Osteocyte (in vitro differentiated cells): ENCODE measurements at regions not wholly inside any gene's neighbourhood (a gene's known extent, or its start where the extent isn't known, plus 50 kb on each side); places are given as distances from the start of the nearest gene placed in this dataset.

ENCODE experiments used
- DNase-seq: peaks from one replicate; pipeline ENCODE4 v3.0.0; 2021; ENCODE audit warnings: mixed read lengths; ENCODE audit not compliant: unreplicated experiment; ENCODE audit errors: extremely low spot score
- H3K27ac Mint-ChIP-seq: one replicate; pipeline ENCODE4 v1.8.0; 2021; ENCODE audit warnings: mild to moderate bottlenecking, mixed read lengths; ENCODE audit not compliant: unreplicated experiment
- H3K27me3 Mint-ChIP-seq: one replicate; pipeline ENCODE4 v1.8.0; 2021; ENCODE audit warnings: mixed read lengths; ENCODE audit not compliant: unreplicated experiment
- H3K36me3 Mint-ChIP-seq: one replicate; pipeline ENCODE4 v1.8.0; 2021; ENCODE audit warnings: mixed read lengths; ENCODE audit not compliant: unreplicated experiment
- H3K4me1 Mint-ChIP-seq: one replicate; pipeline ENCODE4 v1.8.0; 2021; ENCODE audit warnings: mixed read lengths; ENCODE audit not compliant: unreplicated experiment
- H3K4me3 Mint-ChIP-seq: one replicate; pipeline ENCODE4 v1.8.0; 2021; ENCODE audit warnings: mild to moderate bottlenecking, moderate library complexity, mixed read lengths; ENCODE audit not compliant: unreplicated experiment
- H3K9me3 Mint-ChIP-seq: one replicate; pipeline ENCODE4 v1.8.0; 2021; ENCODE audit warnings: mixed read lengths; ENCODE audit not compliant: unreplicated experiment
- CTCF ChIP-seq: fragments of 200-600 bp; sonication (generic); IDR thresholded peaks from 2 replicates; pipeline ENCODE4 v1.5.0; 2021; ENCODE audit warnings: antibody characterized with exemption, mild to moderate bottlenecking, moderate library complexity

- Mint-ChIP-seq H3K9me3 (peaks cover 6% of the 10 kb centered on the region), H3K4me3 (no peak overlapping the region), H3K36me3 (no peaks in the 10 kb centered on the region), H3K27ac (no peak overlapping the region), H3K27me3 (no peaks in the 10 kb centered on the region), H3K4me1 (no peaks in the 10 kb centered on the region)
- no peak for TF ChIP-seq CTCF
- DNase-seq: no peak
Measured at GRCh38 chr17:34773036-34773435, 188.2 kb downstream of the CCT6B start.

GRCh38 chr17:34771891-34772290 lies 189.4 kb downstream of the CCT6B start:
- Mint-ChIP-seq H3K27me3 (no peaks in the 10 kb centered on the region), H3K4me3 (no peak overlapping the region), H3K36me3 (no peaks in the 10 kb centered on the region), H3K27ac (no peak overlapping the region), H3K9me3 (peaks cover under 1% of the 10 kb centered on the region), H3K4me1 (no peaks in the 10 kb centered on the region)
- no peak for TF ChIP-seq CTCF
- no peak for DNase-seq

GRCh38 chr17:34770586-34770985 lies 190.7 kb downstream of the CCT6B start:
- Mint-ChIP-seq H3K27me3 (no peaks in the 10 kb centered on the region), H3K4me1 (no peaks in the 10 kb centered on the region), H3K4me3 (no peak overlapping the region), H3K9me3 (no peaks in the 10 kb centered on the region), H3K27ac (no peak overlapping the region), H3K36me3 (no peaks in the 10 kb centered on the region)
- DNase-seq: no peak
- TF ChIP-seq CTCF: no peak

GRCh38 chr17:34769899-34770298 lies 190.5 kb downstream of the TMEM132E start:
- H3K27me3 Mint-ChIP-seq: no peaks in the 10 kb centered on the region
- H3K36me3 Mint-ChIP-seq: no peaks in the 10 kb centered on the region
- no peaks in the 10 kb centered on the region for H3K4me1 Mint-ChIP-seq

GRCh38 chr17:34769049-34769448 lies 189.7 kb downstream of the TMEM132E start:
- DNase-seq: no peak

More at GRCh38 chr17:34769899-34770298, 190.5 kb downstream of the TMEM132E start:
- no peaks in the 10 kb centered on the region for H3K9me3 Mint-ChIP-seq
- DNase-seq: no peak
- no peak overlapping the region for H3K4me3 Mint-ChIP-seq
- no peak for TF ChIP-seq CTCF
- no peak overlapping the region for H3K27ac Mint-ChIP-seq

More at GRCh38 chr17:34769049-34769448, 189.7 kb downstream of the TMEM132E start:
- TF ChIP-seq CTCF: no peak
- no peaks in the 10 kb centered on the region for H3K4me1 Mint-ChIP-seq
- H3K36me3 Mint-ChIP-seq: no peaks in the 10 kb centered on the region
- H3K4me3 Mint-ChIP-seq: no peak overlapping the region
- no peak overlapping the region for H3K27ac Mint-ChIP-seq
- H3K27me3 Mint-ChIP-seq: no peaks in the 10 kb centered on the region
- no peaks in the 10 kb centered on the region for H3K9me3 Mint-ChIP-seq
